CD4-positive, alpha-beta T cell (primary cell): ENCODE measurements at regions not wholly inside any gene's neighbourhood (a gene's known extent, or its start where the extent isn't known, plus 50 kb on each side); places are given as distances from the start of the nearest gene placed in this dataset.

Source experiments
- ATAC-seq: fragments of 200-7000 bp; cut with Tn5 transposase; one replicate; pipeline ENCODE4 v1.10.0; 2022; ENCODE audit warnings: mild to moderate bottlenecking; ENCODE audit not compliant: poor library complexity
- CTCF ChIA-PET: fragments of 350-600 bp; sonication (Branson Sonifier 250); formaldehyde crosslinking; loops from one replicate; lab custom pipeline; 2021; ENCODE audit warnings: antibody characterized with exemption, inconsistent platforms; lab: Charles Lee
- POLR2A ChIA-PET: fragments of 350-600 bp; sonication (Branson Sonifier 250); formaldehyde crosslinking; loops from one replicate; lab custom pipeline; 2021; ENCODE audit warnings: antibody characterized with exemption, inconsistent platforms; lab: Charles Lee
- DNase-seq, 14 experiments: peaks; one replicate each; pipeline ENCODE4 v3.0.0-alpha.2; 2013 to 2020; ENCODE audit warnings: mixed read lengths in 2 of 14
- H3K27ac ChIP-seq, 2 donors: one replicate each; pipeline versions ENCODE4 v1.5.1 to v1.7.0; 2013; ENCODE audit warnings: low read length in 2 of 2, low read depth in 1 of 2, mild to moderate bottlenecking in 1 of 2
- H3K27me3 ChIP-seq, 2 experiments: 1 replicate in 1 of 2; 2 replicates in 1 of 2; pipeline versions ENCODE4 v1.6.1 to v1.7.0; 2013; ENCODE audit warnings: low read length in 2 of 2, control low read depth in 1 of 2, mild to moderate bottlenecking in 1 of 2, moderate library complexity in 1 of 2; ENCODE audit not compliant: insufficient read depth in 2 of 2, control insufficient read depth in 1 of 2
- H3K36me3 ChIP-seq: one replicate; pipeline ENCODE4 v1.6.1; 2013; ENCODE audit warnings: low read length, control low read depth; ENCODE audit not compliant: insufficient read depth
- H3K4me1 ChIP-seq: one replicate; pipeline ENCODE4 v1.6.1; 2013; ENCODE audit warnings: low read length, control low read depth; ENCODE audit not compliant: insufficient read depth
- H3K4me3 ChIP-seq: one replicate; pipeline ENCODE4 v1.5.1; 2013; ENCODE audit warnings: mild to moderate bottlenecking, low read length, moderate library complexity
- H3K9me3 ChIP-seq, 2 experiments: 1 replicate in 1 of 2; 2 replicates in 1 of 2; pipeline versions ENCODE4 v1.6.1 to v1.7.0; 2013; ENCODE audit warnings: low read length in 2 of 2, mild to moderate bottlenecking in 2 of 2, control low read depth in 1 of 2, moderate library complexity in 1 of 2; ENCODE audit not compliant: control insufficient read depth in 1 of 2, insufficient read depth in 1 of 2
- H3K27ac Mint-ChIP-seq: one replicate; pipeline ENCODE4 v1.8.0; 2020; ENCODE audit warnings: mixed read lengths
- H3K27me3 Mint-ChIP-seq: one replicate; pipeline ENCODE4 v1.8.0; 2021; ENCODE audit warnings: mixed read lengths
- H3K36me3 Mint-ChIP-seq: one replicate; pipeline ENCODE4 v1.8.0; 2021; ENCODE audit warnings: low read depth, mixed read lengths
- H3K4me1 Mint-ChIP-seq: one replicate; pipeline ENCODE4 v1.8.0; 2021; ENCODE audit warnings: low read depth, mixed read lengths
- H3K4me3 Mint-ChIP-seq: one replicate; pipeline ENCODE4 v1.8.0; 2020; ENCODE audit warnings: mild to moderate bottlenecking, mixed read lengths
- H3K9me3 Mint-ChIP-seq: one replicate; pipeline ENCODE4 v1.8.0; 2020; ENCODE audit warnings: mixed read lengths
- intact Hi-C, 2 experiments: fragments of 100-400 bp; cut with DNase I in 1 of 2; cut with micrococcal nuclease in 1 of 2; formaldehyde crosslinking; loops; one replicate each; pipeline versions ENCODE4 v1.15.1 to v1.9.0; 2023 to 2025; cut with DNase I, micrococcal nuclease
- TF ChIP-seq, protein P1 (sequence below): fragments of 200-600 bp; IDR thresholded peaks from one replicate; pipeline ENCODE4 v1.8.0; 2022; ENCODE audit warnings: antibody characterized with exemption, mild to moderate bottlenecking

DNA sequence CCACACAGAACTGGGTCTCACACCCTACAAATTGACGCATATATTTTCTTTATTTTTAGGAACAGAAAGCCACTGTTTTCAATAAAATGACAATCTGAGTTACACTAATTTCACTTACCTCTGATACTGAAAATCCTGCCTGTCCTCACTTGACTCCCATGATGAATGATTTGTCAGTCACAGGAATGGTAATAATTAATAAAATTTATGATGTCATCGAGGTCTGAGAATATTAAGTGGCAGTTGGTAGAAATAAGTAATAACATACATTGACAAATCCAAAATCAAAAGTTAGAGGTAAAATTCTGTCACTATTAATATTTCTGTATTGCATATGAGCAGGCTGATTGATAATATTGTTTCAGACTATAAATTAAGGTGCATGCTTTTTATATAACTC lies 418.7 kb upstream of the RGS18 start:
- Histone ChIP-seq H3K27ac (no peak overlapping the region), H3K4me3 (no peak overlapping the region), H3K9me3 (no peaks in the 10 kb centered on the region), H3K36me3 (no peaks in the 10 kb centered on the region), H3K27me3 (no peaks in the 10 kb centered on the region), H3K4me1 (no peaks in the 10 kb centered on the region)
- Mint-ChIP-seq H3K9me3 (peaks cover 3% of the 10 kb centered on the region), H3K4me1 (no peaks in the 10 kb centered on the region), H3K27ac (no peak overlapping the region), H3K36me3 (no peaks in the 10 kb centered on the region), H3K4me3 (no peak overlapping the region), H3K27me3 (no peaks in the 10 kb centered on the region)
- no peak for DNase-seq
- TF ChIP-seq, protein P1, sequence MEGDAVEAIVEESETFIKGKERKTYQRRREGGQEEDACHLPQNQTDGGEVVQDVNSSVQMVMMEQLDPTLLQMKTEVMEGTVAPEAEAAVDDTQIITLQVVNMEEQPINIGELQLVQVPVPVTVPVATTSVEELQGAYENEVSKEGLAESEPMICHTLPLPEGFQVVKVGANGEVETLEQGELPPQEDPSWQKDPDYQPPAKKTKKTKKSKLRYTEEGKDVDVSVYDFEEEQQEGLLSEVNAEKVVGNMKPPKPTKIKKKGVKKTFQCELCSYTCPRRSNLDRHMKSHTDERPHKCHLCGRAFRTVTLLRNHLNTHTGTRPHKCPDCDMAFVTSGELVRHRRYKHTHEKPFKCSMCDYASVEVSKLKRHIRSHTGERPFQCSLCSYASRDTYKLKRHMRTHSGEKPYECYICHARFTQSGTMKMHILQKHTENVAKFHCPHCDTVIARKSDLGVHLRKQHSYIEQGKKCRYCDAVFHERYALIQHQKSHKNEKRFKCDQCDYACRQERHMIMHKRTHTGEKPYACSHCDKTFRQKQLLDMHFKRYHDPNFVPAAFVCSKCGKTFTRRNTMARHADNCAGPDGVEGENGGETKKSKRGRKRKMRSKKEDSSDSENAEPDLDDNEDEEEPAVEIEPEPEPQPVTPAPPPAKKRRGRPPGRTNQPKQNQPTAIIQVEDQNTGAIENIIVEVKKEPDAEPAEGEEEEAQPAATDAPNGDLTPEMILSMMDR, result no peak
- CTCF ChIA-PET, result no interaction called here
- intact Hi-C loops, result no loop called here
- POLR2A ChIA-PET, result no interaction called here
- no peak for ATAC-seq

DNA sequence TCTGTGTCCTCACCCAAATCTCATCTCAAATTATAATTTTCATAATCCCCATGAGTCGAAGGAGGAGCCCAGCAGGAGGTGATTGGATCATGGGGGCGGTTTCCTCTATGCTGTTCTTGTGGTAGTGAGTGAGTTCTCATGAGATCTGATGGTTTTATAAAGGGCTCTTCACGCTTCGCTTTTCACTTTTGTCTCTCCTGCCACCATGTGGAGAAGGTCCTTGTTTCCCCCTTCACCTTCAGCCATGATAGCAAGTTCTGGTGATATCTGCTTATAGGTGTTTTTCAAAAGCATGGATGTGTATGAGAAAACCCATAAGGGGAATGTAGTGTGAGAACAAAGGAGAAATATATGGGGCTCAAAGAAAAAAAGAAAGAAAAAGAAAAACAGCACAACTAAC lies 405.9 kb upstream of the RGS18 start:
- TF ChIP-seq, protein P1, result no peak
- Mint-ChIP-seq H3K27ac (no peak overlapping the region), H3K27me3 (no peaks in the 10 kb centered on the region), H3K4me1 (no peaks in the 10 kb centered on the region), H3K36me3 (no peaks in the 10 kb centered on the region), H3K4me3 (no peak overlapping the region), H3K9me3 (no peaks in the 10 kb centered on the region)
- Histone ChIP-seq H3K36me3 (no peaks in the 10 kb centered on the region), H3K4me1 (no peaks in the 10 kb centered on the region), H3K4me3 (no peak overlapping the region), H3K27ac (no peak overlapping the region), H3K27me3 (no peaks in the 10 kb centered on the region), H3K9me3 (peaks cover 0 to 16% of the 10 kb centered on the region in 2 experiments)
- CTCF ChIA-PET, result no interaction called here
- POLR2A ChIA-PET, result no interaction called here
- no peak for ATAC-seq
- no peak for DNase-seq
- intact Hi-C loops, result no loop called here

DNA sequence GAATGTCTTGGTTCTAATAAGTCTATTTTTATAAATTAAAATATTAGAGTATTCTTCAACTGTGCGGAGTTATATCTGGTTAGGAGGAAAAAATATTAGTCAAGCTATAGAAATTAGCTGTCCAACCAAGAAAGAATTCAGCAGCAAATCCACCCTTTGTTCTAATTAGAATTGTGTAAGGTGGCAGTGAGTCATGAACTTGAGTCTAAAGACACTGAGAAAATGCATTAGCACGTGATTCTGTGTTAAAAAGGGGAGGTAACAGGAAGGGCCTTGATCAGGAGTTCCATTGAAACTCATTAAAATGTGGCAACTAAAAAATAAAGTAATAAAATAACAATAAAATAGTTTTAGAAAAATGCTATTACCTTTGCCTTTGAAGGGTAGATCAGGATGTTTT lies 398.2 kb upstream of the RGS18 start:
- Mint-ChIP-seq H3K27ac (no peak overlapping the region), H3K4me3 (no peak overlapping the region), H3K36me3 (no peaks in the 10 kb centered on the region), H3K4me1 (no peaks in the 10 kb centered on the region), H3K9me3 (peaks cover 4% of the 10 kb centered on the region), H3K27me3 (no peaks in the 10 kb centered on the region)
- Histone ChIP-seq H3K27me3 (no peaks in the 10 kb centered on the region), H3K9me3 (peaks cover 0 to 3% of the 10 kb centered on the region in 2 experiments), H3K36me3 (no peaks in the 10 kb centered on the region), H3K4me1 (no peaks in the 10 kb centered on the region), H3K4me3 (no peak overlapping the region), H3K27ac (no peak overlapping the region)
- intact Hi-C loops, result no loop called here
- POLR2A ChIA-PET, result no interaction called here
- TF ChIP-seq, protein P1, result no peak
- CTCF ChIA-PET, result no interaction called here
- ATAC-seq, result no peak
- no peak for DNase-seq
